ENCODE measurements at regions not wholly inside any gene's neighbourhood (a gene's known extent, or its start where the extent isn't known, plus 50 kb on each side); places are given as distances from the start of the nearest gene placed in this dataset.
"Not testable (repeated sequence)": the region's sequence is repeated elsewhere in the genome, so short reads cannot be mapped to it uniquely, and the experiment has no call there.

DNA sequence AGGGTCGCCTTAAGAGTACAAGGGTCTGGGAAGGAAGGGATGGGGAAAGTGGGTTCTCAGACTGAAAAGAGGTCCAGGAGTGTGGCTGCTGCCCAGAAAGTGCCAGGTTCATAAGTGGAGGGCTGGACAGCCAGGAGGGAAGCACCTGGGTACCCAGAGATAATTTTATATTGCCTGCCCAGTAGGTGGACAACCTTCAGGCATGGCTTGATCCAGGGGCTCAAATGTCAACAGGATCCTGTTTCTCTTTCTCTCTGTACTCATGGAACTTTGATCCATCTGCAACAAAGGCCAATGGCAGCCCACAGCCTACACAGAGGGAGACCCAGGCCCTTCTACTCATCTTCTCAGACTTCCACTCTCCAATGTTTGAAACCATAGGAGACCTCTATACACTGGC lies 80.5 kb upstream of the GRK3 start:
- no peak for DNase-seq (ENCODE audit: low read depth in 2 of 3, low spot score in 2 of 3)

DNA sequence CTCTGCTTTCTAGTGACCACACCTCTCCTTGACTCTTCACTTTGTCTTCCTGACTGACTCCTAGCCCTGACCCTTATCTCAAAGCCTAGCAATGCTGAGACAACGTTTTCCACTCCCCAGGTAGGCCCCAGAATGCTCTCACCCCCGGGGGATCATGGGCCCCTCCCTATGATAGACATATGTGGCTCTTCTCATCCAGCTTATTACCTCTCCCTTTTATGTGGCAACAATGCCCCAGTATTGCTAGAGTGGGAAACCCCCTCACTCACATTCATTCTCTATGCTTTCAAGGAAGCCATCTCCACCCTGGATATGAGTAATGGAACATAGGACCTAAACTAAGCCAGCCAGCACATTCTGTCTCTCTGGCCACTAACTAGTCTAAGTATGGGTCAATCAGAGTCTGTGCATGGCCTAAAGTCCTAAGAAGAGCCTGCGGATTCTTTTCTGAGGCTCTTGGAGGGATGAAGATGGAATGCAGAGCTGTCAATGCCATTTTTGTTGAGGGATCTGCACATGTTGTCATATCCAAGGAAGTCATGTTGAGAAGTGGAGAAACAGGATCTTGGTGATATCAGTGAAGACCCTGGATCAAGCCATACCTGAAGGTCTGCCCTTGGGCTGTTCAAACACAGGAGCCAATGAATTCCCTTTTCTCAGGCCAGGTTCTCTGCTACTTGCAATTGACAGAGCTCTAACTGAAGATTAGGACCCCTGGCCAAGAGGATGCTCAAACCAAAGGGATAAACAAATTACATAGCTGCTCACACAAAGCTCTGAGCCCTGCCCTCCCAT lies 79.8 kb upstream of the GRK3 start:
- peak in 1 of 3 experiments; percentile 20 for DNase-seq (ENCODE audit: low read depth in 2 of 3, low spot score in 2 of 3)

DNA sequence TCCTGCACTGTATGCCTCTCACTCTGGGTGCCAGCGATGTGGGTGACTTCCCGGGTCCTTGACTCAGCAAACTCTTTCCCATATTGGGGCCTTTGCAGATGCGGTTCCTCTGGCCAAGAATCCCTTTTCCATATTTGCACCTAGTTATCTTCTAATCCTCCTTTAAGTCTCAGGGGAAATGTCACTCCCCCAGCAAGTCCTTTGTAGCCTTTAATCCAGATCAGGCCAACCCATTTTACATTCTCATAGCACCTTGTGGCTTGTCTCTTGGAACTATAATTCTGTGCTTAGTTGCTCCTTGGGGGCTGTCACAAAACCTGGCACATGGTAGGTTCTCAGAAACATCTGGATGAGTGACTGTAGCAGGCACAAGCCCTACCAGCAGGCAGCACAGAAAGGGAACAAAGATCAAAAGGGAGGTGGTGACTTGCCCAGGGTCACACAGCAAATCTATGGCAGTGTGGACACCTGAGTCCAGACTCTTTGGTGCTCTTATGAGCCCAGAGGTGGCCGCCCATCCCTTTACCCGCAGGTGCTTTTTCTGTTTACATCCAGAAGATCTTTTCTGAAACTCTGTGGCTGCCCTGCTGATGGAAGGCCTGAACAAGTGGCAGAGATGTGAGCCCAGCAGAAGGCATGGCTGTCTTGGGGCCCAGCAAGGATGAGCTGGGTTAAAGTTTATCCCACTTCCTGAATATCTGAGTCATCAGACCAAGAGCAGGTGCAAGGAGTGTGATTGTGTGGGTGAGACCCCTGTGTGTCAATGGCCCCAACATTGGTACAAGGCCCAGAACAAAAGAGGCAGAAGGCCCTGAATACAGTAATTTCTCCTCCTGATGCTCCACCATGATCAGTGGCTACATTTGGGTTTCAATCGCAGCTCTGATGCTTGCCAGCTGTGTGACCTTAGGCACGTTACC lies 78.6 kb upstream of the GRK3 start:
- DNase-seq (ENCODE audit: low read depth in 2 of 3, low spot score in 2 of 3): peak in 1 of 3 experiments; percentile 23

DNA sequence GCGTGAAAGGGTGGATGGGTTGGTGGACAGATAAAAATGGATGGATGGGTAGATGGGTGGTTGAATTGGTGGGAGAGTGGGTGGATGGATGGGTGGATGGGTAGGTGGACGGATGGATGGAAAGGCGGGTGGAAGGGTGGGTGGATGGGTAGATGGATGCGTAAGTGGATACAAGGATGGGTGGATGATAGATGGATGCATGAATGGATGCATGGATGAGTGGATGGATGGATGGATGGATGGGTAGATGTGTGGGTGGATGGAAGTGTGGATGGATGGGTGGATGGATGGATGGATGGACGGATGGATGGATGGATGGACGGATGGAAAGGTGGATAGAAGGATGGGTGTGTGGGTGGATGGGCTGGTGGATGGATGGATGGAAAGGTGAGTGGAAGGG lies 77.0 kb upstream of the GRK3 start:
- no peak for DNase-seq (ENCODE audit: low read depth in 2 of 3, low spot score in 2 of 3)

DNA sequence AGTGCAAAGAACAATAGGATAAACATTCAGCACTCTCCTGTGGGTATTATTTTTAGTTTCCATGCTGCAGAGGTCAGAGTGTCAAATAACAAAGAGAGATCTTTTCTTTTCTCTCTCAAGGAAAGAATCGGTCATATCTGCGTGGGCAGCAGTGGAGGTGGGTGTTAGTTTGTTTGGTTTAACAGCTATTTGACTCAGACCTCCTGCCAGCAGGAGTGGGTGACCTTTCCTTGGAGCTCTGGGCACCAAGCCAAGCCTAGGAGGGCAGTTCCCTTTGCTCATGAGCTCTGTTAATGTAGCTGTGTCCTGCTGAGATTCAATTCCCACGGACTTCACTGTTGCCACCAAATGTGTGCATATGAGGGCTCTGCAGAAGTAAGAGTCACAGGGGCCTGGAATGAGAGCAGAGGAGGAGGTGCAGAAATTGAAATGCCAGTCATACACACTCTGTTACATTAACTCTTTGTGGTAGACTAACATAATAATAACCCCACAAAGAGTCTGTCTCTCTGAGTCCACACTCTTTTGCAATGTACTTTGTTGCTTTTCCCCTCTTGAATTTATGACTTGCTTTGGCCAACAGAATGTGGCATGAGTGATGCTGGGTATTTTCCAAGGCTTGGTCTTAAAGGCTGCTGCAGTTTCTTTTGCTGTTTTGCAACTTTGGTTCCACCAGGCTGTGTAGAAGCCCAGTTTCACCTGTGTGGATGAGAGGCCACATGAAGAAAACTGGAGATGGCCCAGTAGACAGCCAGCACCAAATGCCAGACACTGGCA lies 76.0 kb upstream of the GRK3 start:
- peak in 2 of 3 experiments; percentile 33 to 49 for DNase-seq (ENCODE audit: low read depth in 2 of 3, low spot score in 2 of 3)

DNA sequence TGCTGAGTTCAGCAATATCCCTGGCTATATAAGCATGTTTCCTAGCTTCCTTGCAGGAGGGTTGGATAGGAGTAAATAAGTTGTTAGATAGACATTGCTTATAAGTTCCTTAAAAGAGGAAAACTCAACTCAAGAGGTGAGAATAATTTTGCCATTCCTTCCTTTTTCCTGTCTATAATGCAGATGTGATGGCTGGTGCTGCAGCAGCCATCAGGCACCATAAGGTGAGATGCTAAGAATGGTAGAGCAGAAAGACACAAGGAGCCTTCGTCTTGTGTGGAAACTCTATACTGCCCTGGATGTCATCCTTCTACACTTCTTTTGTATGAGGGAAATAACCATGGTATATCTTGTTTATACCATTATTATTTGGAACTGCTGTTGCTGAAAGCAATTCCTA lies 74.5 kb upstream of the GRK3 start:
- no peak for DNase-seq (ENCODE audit: low read depth in 2 of 3, low spot score in 2 of 3)

DNA sequence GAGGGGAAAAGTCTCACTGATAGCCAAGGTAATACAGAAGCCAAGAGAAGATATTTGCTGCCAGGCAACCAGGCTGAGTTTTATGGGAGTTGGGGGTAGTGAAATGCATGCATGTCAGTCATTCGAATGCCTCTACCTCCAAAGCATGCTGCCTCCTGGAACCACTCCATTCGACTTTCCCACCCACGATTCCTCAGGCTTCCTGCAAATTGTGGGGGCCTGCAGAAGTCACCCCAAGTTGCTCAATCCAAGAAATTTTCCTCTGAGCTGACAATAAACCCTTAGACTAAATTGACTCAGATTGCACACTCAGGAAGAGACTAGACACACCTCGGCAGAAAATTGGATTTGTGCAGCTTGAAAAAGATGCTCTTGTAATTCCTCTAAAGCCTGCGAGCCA lies 73.6 kb upstream of the GRK3 start:
- DNase-seq (ENCODE audit: low read depth in 2 of 3, low spot score in 2 of 3): no peak

DNA sequence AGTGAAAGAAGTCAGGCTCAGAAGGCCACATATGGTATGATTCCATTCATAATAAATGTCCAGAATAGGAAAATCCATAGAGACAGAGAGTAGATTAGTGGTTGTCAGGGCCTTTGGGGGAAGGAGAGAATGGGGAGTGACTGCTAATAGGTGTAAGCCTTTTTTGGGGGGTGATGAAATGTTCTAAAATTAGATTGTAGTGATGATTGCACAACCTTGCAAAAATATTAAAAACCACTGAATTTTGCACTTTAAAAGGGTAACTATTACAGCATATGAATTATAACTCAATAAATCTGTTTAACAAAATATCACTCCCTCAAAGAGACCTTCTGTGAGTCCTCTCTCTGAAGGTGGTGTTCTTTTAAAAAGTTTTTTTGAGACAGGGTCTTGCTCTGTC lies 72.3 kb upstream of the GRK3 start:
- no peak for DNase-seq (ENCODE audit: low read depth in 2 of 3, low spot score in 2 of 3)

DNA sequence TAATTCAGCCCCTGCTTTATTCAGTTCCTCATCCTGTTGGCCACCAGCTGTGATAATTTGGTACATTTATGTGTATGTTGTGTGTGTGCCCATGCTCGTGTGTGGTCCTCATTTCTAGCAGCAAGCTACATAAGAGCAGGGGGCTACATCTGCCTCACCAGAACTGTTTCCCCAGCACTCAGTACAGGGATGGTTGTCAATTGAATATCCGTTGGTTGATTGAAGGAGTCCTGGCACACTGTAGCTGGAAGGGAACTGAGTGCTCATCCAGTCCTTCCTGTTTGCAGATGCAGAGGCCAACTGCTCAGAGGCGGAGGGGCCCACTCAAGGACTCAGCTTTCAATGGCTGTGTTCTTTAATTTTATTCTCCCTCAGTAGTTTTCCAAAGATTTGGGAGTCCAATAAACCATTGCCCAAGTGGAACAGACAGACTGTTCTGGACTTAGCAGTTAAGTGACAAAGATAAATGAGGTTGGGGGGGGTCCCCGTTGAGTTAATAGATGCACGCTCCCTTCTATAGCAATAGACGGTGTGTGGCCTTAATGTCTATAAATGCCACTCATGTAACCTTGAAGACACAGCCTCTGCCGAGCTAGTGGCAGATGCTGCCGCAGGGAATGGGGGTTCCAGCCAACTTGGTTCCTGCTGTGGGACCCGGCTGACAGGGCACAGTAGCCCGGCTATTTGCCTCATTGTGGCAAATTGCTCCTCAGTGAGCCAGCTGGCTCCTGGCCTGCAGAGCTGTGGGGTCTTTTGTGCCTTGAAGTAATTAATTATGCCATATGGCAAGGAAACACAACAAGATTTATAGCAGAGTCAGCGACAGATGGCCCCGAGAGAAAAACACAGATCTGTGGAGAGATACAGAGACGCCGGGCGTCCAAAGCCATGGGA lies 71.4 kb upstream of the GRK3 start:
- DNase-seq (ENCODE audit: low read depth in 2 of 3, low spot score in 2 of 3): no peak

DNA sequence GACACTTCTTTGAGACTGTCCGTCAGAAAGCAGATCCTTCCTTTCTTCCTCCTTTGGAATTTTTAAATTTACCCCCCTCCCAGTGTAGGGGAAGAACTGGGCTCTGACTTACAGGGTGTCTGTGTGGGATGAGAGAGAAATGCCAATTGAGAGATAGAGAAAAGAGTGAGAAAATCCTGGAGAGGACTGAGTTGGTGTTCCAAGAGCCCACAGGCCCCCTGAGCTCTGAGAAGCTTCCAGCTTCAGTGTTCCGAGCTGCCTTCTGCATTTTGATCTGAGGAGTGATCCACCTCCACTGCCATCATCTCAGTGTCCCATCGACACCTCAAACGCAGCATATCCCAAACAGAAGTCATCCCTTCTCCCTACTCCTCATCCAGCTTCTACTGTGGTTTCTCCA lies 70.7 kb upstream of the GRK3 start:
- no peak for DNase-seq (ENCODE audit: low read depth in 2 of 3, low spot score in 2 of 3)

DNA sequence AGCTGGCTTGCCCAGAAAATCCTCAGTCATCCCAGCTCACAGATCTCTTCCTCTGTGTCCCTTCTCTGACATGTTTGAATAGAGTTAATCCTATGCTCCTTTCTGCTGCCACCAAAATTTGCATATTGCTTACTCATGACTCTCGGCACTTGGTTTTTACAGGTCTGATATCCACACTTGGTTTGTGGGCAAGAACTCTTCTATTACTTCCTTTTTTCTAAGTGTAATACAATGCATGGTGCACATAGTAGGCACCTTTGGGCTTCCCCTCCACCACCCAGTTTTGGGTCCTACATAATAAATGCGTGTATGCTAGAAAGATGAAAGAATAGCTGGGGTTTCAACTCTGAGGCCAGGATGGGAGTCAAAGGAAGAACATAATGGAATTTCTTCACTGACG lies 69.7 kb upstream of the GRK3 start:
- no peak for DNase-seq (ENCODE audit: low read depth in 2 of 3, low spot score in 2 of 3)

DNA sequence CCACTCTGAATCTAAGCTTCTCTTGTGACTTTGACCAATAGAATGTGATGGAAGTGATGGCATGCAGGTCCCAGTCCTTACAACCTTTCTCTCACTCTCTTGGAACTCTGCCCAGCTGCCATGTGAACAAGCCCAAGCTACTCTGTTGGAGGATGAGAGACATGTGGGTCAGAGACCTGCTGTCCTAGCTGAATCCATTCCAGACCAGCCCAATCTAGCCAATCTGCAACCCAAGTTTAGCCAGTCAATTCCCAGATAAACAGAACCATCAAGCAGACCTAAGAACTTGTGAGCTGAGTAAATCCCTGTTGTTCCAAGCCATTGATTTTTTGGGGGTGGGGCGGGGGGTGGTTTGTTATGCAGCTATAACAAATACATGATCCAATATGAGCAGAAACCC lies 69.2 kb upstream of the GRK3 start:
- DNase-seq (ENCODE audit: low read depth in 2 of 3, low spot score in 2 of 3): no peak

DNA sequence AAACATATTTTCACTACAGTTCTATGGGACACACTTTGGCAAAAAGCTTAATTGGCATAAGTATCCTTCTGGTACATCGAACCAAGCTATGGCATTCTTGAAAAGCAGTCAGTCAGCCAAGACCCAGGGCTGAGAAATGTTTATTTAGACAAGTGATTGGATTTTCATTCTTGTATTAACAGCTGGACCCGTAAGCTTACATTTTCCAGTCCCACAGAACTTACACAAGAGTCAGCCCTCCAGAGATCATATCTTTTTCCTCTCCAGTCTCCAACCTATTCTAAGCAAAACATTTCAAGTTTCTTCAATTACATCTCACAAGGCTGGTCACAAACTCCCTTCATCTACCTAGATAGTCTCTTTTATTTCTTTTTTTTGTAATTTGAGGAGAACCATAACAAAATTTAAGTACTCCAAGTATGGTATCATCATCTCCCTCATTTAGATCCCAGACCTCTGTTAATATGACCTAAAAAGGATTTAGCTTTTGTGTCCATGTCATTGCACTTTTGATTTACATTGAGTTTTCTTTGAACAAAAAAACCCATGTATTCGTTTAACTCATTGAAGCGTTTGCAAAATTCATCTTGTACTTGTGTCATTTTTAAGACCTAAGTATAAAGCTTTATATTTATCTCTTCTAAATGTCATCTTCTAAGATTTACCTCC lies 67.9 kb upstream of the GRK3 start:
- no peak for DNase-seq (ENCODE audit: low read depth in 2 of 3, low spot score in 2 of 3)

DNA sequence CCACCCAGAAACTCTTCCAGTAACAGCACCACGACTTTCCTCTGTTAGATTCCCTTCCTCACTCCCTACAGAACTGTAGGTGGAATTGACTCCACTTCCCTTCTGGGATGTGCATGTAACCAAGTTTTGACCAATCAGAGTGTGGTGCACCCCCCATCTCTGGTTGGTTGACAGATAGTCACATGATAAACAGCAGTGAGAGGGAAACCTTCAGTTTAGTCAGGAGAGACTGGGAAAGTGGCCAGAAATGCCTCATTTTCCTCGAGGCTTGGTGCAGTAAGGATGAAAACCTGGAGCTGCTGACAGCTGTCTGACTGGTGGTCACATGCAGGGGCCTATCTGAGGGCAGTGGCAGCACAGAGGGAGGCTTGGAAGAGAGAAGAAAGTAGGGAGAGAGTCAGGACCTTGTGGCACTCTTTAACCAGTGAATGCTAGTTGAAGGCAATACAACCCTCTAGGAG lies 67.3 kb upstream of the GRK3 start:
- DNase-seq (ENCODE audit: low read depth in 2 of 3, low spot score in 2 of 3): no peak

DNA sequence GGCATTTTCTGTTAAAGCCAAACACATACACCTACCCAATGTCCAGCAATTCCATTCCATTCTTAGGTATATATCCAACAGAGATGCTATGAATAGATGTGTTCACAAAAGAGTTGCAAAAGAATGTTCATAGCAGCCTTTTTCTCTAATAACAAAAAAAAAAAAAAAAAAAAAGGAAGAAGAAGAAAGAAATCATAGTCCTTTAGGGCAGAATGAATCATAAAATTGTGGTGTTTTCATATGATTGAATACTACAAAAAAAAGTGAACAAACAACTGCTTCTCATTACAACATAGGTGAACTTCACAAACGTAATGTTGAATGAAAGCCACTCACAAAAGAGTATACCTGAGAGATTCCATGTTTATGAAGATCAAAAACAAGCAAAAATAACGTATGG lies 66.8 kb upstream of the GRK3 start:
- no peak for DNase-seq (ENCODE audit: low read depth in 2 of 3, low spot score in 2 of 3)

DNA sequence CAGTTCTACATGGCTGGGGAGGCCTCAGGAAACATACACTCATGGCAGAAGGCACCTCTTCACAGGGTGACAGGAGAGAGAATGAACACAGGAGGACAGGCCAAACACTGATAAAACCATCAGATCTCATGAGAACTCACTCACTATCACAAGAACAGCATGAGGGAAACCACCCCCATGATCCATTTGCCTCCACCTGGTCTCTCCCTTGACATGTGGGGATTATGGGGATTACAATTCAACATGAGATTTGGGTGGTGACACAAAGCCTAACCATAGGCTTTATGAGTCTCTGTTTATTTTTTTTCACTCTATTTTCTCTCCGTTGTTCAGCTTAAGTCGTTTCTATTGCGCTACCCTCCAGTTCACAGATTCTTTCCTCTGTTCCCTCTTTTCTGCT lies 63.8 kb upstream of the GRK3 start:
- DNase-seq (ENCODE audit: low read depth in 2 of 3, low spot score in 2 of 3): not testable (repeated sequence)

DNA sequence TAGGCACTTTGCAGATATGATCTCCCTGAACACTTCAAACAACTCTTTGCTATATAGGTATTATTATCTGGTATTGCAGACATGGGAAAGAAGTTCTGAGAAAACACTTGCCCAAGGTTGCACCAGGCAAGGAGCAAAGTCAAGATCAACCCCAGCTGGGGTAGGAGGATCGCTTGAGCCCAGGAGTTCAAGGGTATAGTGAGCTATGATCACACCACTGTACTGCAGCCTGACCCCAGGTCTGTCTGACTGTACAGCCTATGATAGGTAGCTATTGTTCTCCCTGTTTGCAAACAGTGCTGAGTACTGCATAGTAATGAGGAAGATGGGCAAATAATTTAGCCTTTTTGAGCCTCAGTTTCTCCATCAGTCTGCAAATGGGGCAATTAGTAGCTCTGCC lies 60.5 kb upstream of the GRK3 start:
- not testable (repeated sequence) for DNase-seq (ENCODE audit: low read depth in 2 of 3, low spot score in 2 of 3)

DNA sequence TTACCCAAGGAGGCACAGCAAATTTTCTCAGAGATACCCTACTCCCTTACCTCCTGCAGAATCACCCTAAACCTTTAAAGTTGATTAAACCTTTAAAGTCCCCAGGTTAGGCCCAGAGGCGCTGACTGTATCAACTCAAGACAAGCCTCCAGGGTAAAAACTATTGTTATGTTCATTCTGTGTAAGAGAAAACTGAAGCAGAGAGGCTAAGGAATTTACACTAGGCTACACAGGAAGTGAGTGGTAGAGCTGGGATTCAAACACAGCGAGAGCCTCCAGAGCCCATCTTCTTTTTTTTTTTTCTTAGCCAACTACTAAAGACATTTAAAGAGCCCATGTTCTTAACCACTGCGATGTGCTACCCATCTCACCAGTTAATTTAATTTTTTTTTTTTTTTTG lies 56.3 kb upstream of the GRK3 start:
- no peak for DNase-seq (ENCODE audit: low read depth in 2 of 3, low spot score in 2 of 3)

DNA sequence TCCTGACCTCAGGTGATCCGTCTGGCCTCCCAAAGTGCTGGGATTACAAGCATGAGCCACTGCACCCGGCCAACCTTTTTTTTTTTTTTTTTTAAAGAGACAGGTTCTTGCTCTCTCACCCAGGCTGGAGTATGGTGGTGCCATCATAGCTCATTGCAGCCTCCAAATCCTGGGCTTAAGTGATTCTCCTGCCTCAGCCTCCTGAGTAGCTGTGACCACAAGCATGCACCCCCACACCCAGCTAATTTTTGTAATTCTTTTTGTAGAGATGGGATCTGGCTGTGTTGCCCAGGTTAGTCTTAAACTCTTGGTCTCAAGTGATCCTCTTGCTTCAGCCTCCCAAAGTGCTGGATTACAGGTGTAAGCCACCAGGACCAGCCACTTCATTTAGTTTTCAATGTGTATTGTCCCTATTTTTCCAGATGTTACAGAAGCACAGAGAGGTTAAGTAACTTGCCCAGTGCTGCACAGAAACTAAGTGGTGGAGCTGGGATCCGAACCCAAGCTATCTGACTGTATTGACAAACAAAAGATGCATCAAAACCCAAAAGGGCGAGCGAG lies 55.6 kb upstream of the GRK3 start:
- DNase-seq (ENCODE audit: low read depth in 2 of 3, low spot score in 2 of 3): no peak

DNA sequence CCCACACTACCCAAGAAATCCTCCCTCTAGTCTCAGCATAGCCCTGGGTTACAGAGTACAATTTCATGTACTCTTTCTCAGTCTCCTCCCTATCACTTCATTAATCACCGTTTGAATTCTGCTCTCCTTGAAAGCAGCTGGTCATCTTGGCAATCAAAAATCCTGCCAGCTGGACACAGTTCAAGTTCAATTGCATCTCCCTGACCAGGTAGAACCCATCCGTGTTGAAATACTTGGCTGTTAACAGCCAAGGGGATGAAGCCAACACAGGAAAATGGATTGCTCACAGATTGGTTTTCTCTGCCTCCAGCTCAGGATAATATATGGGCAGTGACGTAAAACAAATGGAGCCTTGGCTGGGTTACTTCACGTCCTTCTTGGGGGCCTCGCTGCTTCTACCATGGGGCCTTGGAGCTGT lies 55.1 kb upstream of the GRK3 start:
- no peak for DNase-seq (ENCODE audit: low read depth in 2 of 3, low spot score in 2 of 3)
